ENCODE measurements at regions not wholly inside any gene's neighbourhood (a gene's known extent, or its start where the extent isn't known, plus 50 kb on each side); places are given as distances from the start of the nearest gene placed in this dataset.
"Not testable (repeated sequence)": the region's sequence is repeated elsewhere in the genome, so short reads cannot be mapped to it uniquely, and the experiment has no call there.

DNA sequence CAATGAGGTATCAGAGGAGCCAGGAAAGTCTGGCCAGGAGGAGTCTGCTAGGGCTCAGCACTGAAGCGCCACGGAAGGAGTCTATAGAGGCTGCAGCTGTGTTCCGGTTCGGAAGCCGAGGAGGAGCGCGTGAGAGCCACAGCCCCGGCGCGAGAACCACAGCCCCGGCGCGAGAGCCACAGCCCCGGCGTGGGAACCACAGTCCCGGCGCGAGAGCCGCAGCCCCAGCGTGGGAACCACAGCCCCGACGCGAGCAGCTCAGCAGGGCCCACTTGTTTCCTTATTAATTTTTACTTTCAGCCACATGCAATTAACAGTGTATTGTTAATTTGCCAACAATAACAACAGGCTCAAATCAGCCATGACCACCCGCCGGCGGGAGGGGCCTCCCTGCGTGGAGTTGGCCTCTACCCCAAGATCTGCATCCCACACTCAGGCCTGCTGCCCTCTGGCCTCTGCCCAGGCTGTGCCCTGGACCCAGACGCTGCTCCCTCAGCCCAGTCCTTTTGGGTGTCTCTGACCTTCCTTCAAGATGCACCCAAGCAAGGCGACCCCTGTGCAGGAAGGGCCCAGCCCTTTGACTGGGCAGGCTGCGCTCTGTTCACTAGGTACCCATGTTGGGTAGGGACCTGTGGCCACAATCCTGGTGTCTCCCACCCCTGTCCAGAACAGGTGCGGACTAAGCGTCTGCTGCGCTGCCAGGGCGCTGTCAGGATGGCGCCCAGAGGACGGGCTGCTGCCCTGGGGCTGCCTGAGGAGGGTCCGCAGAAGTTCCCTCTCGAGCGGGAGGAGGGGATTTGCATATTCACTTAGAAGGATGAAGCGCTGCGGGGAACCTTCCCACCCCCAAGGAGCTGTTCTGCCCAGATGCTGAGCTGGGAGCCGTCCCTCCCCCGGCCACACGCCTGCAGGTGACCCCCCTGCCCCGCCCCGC lies 113.8 kb downstream of the ADRA2C start:
- peaks cover 50% of the 10 kb centered on the region for H3K27me3 ChIP-seq (ENCODE audit: insufficient read depth, low read depth)

DNA sequence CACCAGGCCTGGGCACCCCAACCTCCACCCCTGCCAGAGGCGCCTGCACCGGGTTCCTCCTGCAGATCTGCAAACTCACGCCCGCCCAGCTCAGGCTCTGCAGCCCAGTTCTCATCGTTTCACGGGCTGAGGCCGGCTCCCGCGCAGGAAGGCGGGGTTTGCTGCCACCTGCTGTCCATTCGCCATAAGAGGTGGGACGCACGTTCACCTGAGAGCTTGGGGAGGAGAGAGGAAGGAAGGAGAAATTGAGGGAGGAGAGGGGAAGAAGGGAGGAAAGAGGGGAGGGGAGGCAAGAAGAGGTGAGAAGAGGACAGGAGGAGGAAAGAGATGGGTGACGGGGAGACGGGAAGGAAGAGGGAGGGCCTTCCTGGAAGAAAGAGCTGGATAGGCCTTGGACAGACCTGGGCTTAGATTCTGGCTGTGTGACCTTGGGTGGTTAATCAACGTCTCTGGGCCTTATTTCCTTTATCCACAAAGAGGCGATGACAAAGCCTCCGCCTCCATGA lies 114.5 kb downstream of the ADRA2C start:
- TF ChIP-seq EZH2 (IDR thresholded peaks at IDR 0.05; ENCODE audit: low read depth), result no peak
- peak; percentile 79 for TF ChIP-seq CTCF (conservative IDR thresholded peaks at IDR 0.05)
- Histone ChIP-seq H4K20me1 (ENCODE audit: insufficient read depth) (no peaks in the 10 kb centered on the region), H3K36me3 (ENCODE audit: low read depth) (no peaks in the 10 kb centered on the region), H3K4me3 (no peak overlapping the region), H3K27ac (no peak overlapping the region), H3K4me1 (replicated peaks; ENCODE audit: insufficient read depth) (no peaks in the 10 kb centered on the region), H3K79me2 (ENCODE audit: low read depth) (no peaks in the 10 kb centered on the region), H3K4me2 (no peak overlapping the region), H3K9me2 (ENCODE audit: insufficient read depth) (no peaks in the 10 kb centered on the region), H3F3A (ENCODE audit: insufficient read depth, low read depth) (no peaks in the 10 kb centered on the region), H3K9me3 (ENCODE audit: insufficient read depth, low read depth) (no peaks in the 10 kb centered on the region), H3K27me3 (ENCODE audit: insufficient read depth, low read depth) (peaks cover 43% of the 10 kb centered on the region), H2AFZ (no peak overlapping the region)
- ChIA-PET POLR2A (ENCODE audit: unreplicated experiment) (no interaction called here), CTCF (interaction anchor here (0.7 kb wide), 3 partner anchors 85 to 571 kb away, joined by 3 to 12 read pairs (median 4); no protein-coding TSS in a partner anchor)
- no TSS peak for BruUV-seq (replicated peaks)
- peak in 1 of 2 experiments; percentile 73 for DNase-seq
- intact Hi-C loops (cut with micrococcal nuclease; ENCODE audit: unreplicated experiment), result loop anchor here (5.0 kb wide), 1 partner anchor 348 kb away; the partner anchor contains the start of gene LRPAP1

More for the DNA sequence above, 113.8 kb downstream of the ADRA2C start:
- Histone ChIP-seq H3K9me3 (ENCODE audit: insufficient read depth, low read depth) (no peaks in the 10 kb centered on the region), H3K79me2 (ENCODE audit: low read depth) (no peaks in the 10 kb centered on the region), H3K9me2 (ENCODE audit: insufficient read depth) (no peaks in the 10 kb centered on the region), H3K4me3 (no peak overlapping the region), H3K27ac (no peak overlapping the region), H4K20me1 (ENCODE audit: insufficient read depth) (no peaks in the 10 kb centered on the region), H3K36me3 (ENCODE audit: low read depth) (no peaks in the 10 kb centered on the region), H3F3A (ENCODE audit: insufficient read depth, low read depth) (no peaks in the 10 kb centered on the region), H3K4me1 (replicated peaks; ENCODE audit: insufficient read depth) (no peaks in the 10 kb centered on the region), H3K4me2 (no peak overlapping the region), H2AFZ (no peak overlapping the region)
- ChIA-PET POLR2A (ENCODE audit: unreplicated experiment) (no interaction called here), CTCF (interaction anchor here (0.7 kb wide), 3 partner anchors 85 to 571 kb away, joined by 3 to 12 read pairs (median 4); no protein-coding TSS in a partner anchor)
- TF ChIP-seq EZH2 (IDR thresholded peaks at IDR 0.05; ENCODE audit: low read depth) (no peak), CTCF (conservative IDR thresholded peaks at IDR 0.05) (no peak)
- intact Hi-C loops (cut with micrococcal nuclease; ENCODE audit: unreplicated experiment), result loop anchor here (5.0 kb wide), 1 partner anchor 348 kb away; the partner anchor contains the start of gene LRPAP1
- DNase-seq, result no peak
- BruUV-seq (replicated peaks), result no TSS peak

DNA sequence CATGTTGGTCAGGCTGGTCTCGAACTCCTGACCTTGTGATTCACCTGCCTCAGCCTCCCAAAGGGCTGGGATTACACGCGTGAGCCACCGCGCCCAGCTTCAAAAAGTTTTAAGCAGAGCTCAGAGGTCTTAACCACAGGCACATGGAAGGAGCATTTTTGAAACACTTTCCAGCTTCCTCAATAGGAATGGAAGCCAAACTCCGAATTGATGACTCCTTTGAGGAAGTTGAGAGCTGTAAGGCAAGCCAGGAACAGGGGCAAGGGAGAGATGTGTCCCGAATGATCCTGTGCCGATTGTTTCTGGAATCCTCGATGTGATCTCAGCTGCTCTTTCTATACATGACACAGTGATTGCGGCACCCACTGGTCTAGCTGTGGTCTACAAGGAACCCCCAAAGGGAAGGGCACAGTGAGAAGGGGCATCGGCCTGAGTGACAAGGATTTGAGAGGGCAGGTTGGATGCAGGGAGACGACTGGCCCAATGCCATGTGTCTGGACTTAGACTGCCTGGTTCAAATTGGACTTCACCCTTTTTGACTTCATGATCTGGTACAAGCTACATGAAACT lies 116.2 kb downstream of the ADRA2C start:
- H3K36me3 ChIP-seq (ENCODE audit: low read depth); CTCF ChIA-PET; H4K20me1 ChIP-seq (ENCODE audit: insufficient read depth); H3K9me2 ChIP-seq (ENCODE audit: insufficient read depth); H3K27ac ChIP-seq; POLR2A ChIA-PET (ENCODE audit: unreplicated experiment); H3K4me3 ChIP-seq; H3K9me3 ChIP-seq (ENCODE audit: insufficient read depth, low read depth); BruUV-seq (replicated peaks); H2AFZ ChIP-seq; H3K4me1 ChIP-seq (replicated peaks; ENCODE audit: insufficient read depth); H3K79me2 ChIP-seq (ENCODE audit: low read depth); H3K4me2 ChIP-seq; DNase-seq; H3F3A ChIP-seq (ENCODE audit: insufficient read depth, low read depth): not testable (repeated sequence)
- intact Hi-C loops (cut with micrococcal nuclease; ENCODE audit: unreplicated experiment), result loop anchor here (5.0 kb wide), 1 partner anchor 350 kb away; the partner anchor contains the start of gene LRPAP1
- H3K27me3 ChIP-seq (ENCODE audit: insufficient read depth, low read depth), result peaks cover 36% of the 10 kb centered on the region

- H3K4me3 ChIP-seq; H4K20me1 ChIP-seq (ENCODE audit: insufficient read depth); DNase-seq; H3K4me2 ChIP-seq; BruUV-seq (replicated peaks); H3K4me1 ChIP-seq (replicated peaks; ENCODE audit: insufficient read depth); H3K9me2 ChIP-seq (ENCODE audit: insufficient read depth); H3K27ac ChIP-seq; H2AFZ ChIP-seq; H3K9me3 ChIP-seq (ENCODE audit: insufficient read depth, low read depth); H3K36me3 ChIP-seq (ENCODE audit: low read depth); CTCF ChIA-PET; H3F3A ChIP-seq (ENCODE audit: insufficient read depth, low read depth); H3K79me2 ChIP-seq (ENCODE audit: low read depth): not testable (repeated sequence)
- intact Hi-C loops (cut with micrococcal nuclease; ENCODE audit: unreplicated experiment), result loop anchor here (5.0 kb wide), 1 partner anchor 352 kb away; the partner anchor contains the start of gene LRPAP1
- POLR2A ChIA-PET (ENCODE audit: unreplicated experiment), result interaction anchor here (0.7 kb wide), 1 partner anchor 90 kb away, joined by 3 read pairs; no protein-coding TSS in a partner anchor
- H3K27me3 ChIP-seq (ENCODE audit: insufficient read depth, low read depth), result peaks cover 18% of the 10 kb centered on the region
Observed at GRCh38 chr4:3884261-3884660, 118.1 kb downstream of the ADRA2C start.

- H3K36me3 ChIP-seq (ENCODE audit: low read depth); CTCF ChIA-PET; H3K4me2 ChIP-seq; H3K9me2 ChIP-seq (ENCODE audit: insufficient read depth); H3K9me3 ChIP-seq (ENCODE audit: insufficient read depth, low read depth); H3F3A ChIP-seq (ENCODE audit: insufficient read depth, low read depth); H2AFZ ChIP-seq; H3K27ac ChIP-seq; H3K4me1 ChIP-seq (replicated peaks; ENCODE audit: insufficient read depth); H4K20me1 ChIP-seq (ENCODE audit: insufficient read depth); intact Hi-C loops (cut with micrococcal nuclease; ENCODE audit: unreplicated experiment); H3K4me3 ChIP-seq; POLR2A ChIA-PET (ENCODE audit: unreplicated experiment); H3K79me2 ChIP-seq (ENCODE audit: low read depth); BruUV-seq (replicated peaks): not testable (repeated sequence)
- peak in 1 of 2 experiments; percentile 18 for DNase-seq
- peaks cover 20% of the 10 kb centered on the region for H3K27me3 ChIP-seq (ENCODE audit: insufficient read depth, low read depth)
Observed at GRCh38 chr4:3893590-3893989, 127.4 kb downstream of the ADRA2C start.

Measured in PC-9 (cell line).